GM08714 (cell line): ENCODE measurements at regions not wholly inside any gene's neighbourhood (a gene's known extent, or its start where the extent isn't known, plus 50 kb on each side); places are given as distances from the start of the nearest gene placed in this dataset.
"Not testable (repeated sequence)": the region's sequence is repeated elsewhere in the genome, so short reads cannot be mapped to it uniquely, and the experiment has no call there.

Source experiments
- H3K4me3 ChIP-seq: fragments of 200-500 bp; sonication (Bioruptor generic); 2 replicates; pipeline ENCODE4 v1.5.1; 2014; ENCODE audit warnings: mild to moderate bottlenecking, low read length, inconsistent platforms
- ZNF274 ChIP-seq: IDR thresholded peaks from 2 replicates; pipeline ENCODE4 v1.6.1; 2012; ENCODE audit warnings: mild to moderate bottlenecking, low read depth, low read length

DNA sequence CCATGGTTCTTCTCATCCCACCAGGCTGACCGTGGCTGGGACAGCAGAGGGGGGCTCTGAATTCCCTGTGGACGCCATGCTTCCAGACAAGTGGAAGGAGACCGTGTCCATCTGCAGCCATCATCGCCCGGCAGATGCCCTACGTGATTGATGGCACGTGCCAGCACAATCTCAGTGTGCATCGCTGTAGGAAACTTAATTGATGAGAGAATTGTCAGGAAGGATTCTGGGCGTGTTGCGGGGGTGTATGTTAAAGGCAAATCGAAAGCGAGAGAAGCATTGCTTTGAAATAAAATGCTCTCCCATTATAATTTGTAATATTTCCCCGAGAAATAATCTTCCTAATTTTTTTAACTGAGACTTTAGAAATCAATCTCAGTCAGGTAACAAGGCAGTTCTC lies 185.5 kb upstream of the CDH4 start:
- TF ChIP-seq ZNF274: no peak
- H3K4me3 ChIP-seq: no peak overlapping the region

- no peak for TF ChIP-seq ZNF274
These were observed 184.8 kb upstream of the CDH4 start for GRCh38 chr20:61067221-61067620.

GRCh38 chr20:61072398-61072797 lies 179.7 kb upstream of the CDH4 start:
- H3K4me3 ChIP-seq: no peak overlapping the region
- no peak for TF ChIP-seq ZNF274

More at GRCh38 chr20:61067221-61067620, 184.8 kb upstream of the CDH4 start:
- H3K4me3 ChIP-seq: no peak overlapping the region

DNA sequence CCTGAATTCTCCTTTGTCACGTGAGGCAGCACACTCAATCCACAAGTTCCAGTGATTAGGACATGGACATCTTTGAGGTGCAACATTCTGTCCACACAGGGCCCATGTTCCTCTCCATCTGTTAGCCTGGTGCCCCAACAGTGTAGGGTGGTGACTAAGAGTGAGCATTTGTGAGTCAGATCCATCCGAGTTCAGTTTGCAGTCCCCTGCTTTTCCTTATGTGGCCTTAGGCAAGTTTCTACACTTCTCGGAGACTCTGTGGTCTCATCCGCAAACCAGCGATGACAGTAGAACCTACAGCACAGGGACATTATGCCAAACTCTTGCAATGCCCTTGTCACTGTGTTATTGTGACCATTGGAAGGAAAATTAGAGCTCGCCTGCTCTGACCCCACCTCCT lies 178.7 kb upstream of the CDH4 start:
- H3K4me3 ChIP-seq: no peak overlapping the region
- no peak for TF ChIP-seq ZNF274

GRCh38 chr20:61082720-61083119 lies 169.3 kb upstream of the CDH4 start:
- TF ChIP-seq ZNF274: no peak
- H3K4me3 ChIP-seq: no peak overlapping the region

- H3K4me3 ChIP-seq: no peak overlapping the region
- TF ChIP-seq ZNF274: no peak
These were observed 168.6 kb upstream of the CDH4 start for GRCh38 chr20:61083431-61083830.

- TF ChIP-seq ZNF274: no peak
- H3K4me3 ChIP-seq: no peak overlapping the region
These were observed 166.0 kb upstream of the CDH4 start for GRCh38 chr20:61086031-61086430.

GRCh38 chr20:61090541-61090940 lies 161.5 kb upstream of the CDH4 start:
- TF ChIP-seq ZNF274: no peak
- H3K4me3 ChIP-seq: no peak overlapping the region

- H3K4me3 ChIP-seq: no peak overlapping the region
These were observed 159.8 kb upstream of the CDH4 start for GRCh38 chr20:61092251-61092650.

GRCh38 chr20:61094581-61094980 lies 157.5 kb upstream of the CDH4 start:
- no peak overlapping the region for H3K4me3 ChIP-seq
- no peak for TF ChIP-seq ZNF274

More at GRCh38 chr20:61092251-61092650, 159.8 kb upstream of the CDH4 start:
- TF ChIP-seq ZNF274: no peak

DNA sequence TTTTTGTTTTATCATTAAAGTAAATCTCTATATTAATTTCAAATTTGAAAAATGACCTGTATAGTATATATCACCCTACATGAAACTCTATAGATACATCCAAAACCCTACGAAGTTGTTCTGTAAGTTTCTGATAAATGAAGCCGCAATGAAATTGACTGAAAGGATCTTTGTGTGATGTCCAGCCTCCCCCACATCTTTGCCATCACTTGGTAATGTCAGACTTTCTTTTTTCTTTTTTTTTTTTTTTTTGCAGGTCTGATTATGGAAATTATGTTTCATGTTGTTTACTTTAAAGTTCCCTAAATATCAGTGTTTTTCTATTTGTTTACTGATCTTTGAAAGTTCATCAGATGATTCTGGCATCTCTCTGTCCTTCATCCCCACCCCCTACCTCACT lies 155.6 kb upstream of the CDH4 start:
- no peak overlapping the region for H3K4me3 ChIP-seq
- TF ChIP-seq ZNF274: no peak

- no peak overlapping the region for H3K4me3 ChIP-seq
- no peak for TF ChIP-seq ZNF274
These were observed 152.3 kb upstream of the CDH4 start for GRCh38 chr20:61099806-61100205.

DNA sequence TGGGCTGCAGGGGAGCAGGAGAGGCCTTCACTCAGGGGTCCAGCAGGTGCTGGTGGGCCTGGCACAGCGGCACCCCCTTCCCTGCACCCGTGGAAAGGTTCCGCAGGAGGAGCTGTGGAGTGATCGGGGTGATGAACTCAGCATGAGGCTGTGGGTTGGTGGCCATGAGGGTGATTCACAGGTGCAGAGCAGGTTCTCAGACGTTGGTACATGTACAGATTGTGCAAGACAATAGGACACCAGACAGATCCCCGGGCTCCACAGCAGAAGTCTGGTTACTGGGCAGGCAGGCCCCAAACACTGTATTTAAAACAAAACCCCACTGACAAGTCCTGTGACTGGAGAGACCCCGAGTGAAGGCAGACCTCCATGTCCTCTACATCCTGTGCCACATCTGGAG lies 151.6 kb upstream of the CDH4 start:
- TF ChIP-seq ZNF274: no peak
- no peak overlapping the region for H3K4me3 ChIP-seq

GRCh38 chr20:61101321-61101720 lies 150.7 kb upstream of the CDH4 start:
- not testable (repeated sequence) for H3K4me3 ChIP-seq

GRCh38 chr20:61104232-61104631 lies 147.8 kb upstream of the CDH4 start:
- no peak for TF ChIP-seq ZNF274
- no peak overlapping the region for H3K4me3 ChIP-seq

- no peak overlapping the region for H3K4me3 ChIP-seq
- TF ChIP-seq ZNF274: no peak
These were observed 146.7 kb upstream of the CDH4 start for GRCh38 chr20:61105395-61105794.

DNA sequence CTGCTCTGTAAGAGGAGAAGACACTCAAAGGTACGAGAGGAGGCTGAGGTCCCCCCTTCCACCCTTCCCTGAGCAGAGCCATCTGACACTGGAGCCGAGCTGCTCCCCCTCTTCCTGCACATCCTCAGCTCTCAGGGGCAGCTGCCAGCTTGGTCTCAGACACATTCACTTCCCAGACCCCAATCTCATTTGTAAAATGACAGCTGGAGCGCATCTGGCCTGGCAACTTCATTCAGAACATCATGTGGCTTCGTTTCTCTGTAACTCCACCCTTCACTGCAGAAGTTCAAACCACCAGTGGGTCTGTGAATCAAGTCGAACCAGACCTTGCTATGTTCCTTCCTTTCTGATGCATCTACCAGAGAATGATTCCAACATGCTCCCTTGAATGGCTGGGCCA lies 145.6 kb upstream of the CDH4 start:
- TF ChIP-seq ZNF274: no peak
- H3K4me3 ChIP-seq: no peak overlapping the region
